ENCODE measurements at regions not wholly inside any gene's neighbourhood (a gene's known extent, or its start where the extent isn't known, plus 50 kb on each side); places are given as distances from the start of the nearest gene placed in this dataset.

DNA sequence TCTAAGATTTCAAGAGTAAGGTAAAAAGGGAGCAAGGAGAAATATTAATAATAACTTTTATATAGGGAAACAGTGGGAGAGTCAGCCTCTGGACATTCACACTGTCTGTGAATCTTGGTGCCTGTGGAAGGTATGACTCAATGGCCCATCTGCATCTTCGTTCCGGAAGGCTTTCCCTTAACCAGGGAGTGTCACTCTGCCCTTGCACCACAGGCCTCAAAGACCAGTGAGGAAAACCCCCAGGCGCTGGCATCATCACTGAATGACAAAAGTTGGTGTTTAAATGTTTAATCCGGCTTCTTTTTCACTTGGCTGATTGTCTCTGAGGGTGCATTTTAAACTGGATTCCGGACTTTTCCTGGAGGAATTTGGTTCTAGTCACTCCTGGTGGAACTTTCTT lies 522.4 kb upstream of the TLE4 start:
- Histone ChIP-seq H4K91ac (ENCODE audit: low read length) (no peak overlapping the region), H3K4ac (ENCODE audit: low read depth in 1 of 2, low read length in 2 of 2) (no peak overlapping the region), H3K27ac (ENCODE audit: low read length, poor library complexity, severe bottlenecking) (no peak overlapping the region), H3K18ac (ENCODE audit: low read depth in 1 of 2, low read length in 2 of 2) (no peak overlapping the region), H3K4me1 (ENCODE audit: control insufficient read depth, insufficient read depth, low read depth, low read length) (no peaks in the 10 kb centered on the region), H3K14ac (ENCODE audit: low read length in 2 of 2) (no peak overlapping the region), H2BK5ac (ENCODE audit: low read depth, low read length, poor library complexity, severe bottlenecking) (no peak overlapping the region), H4K8ac (ENCODE audit: low read length) (no peak overlapping the region), H3K9ac (ENCODE audit: low read length) (no peak overlapping the region), H2BK15ac (ENCODE audit: low read depth, poor library complexity, severe bottlenecking) (no peak overlapping the region), H3K4me2 (ENCODE audit: low read length, poor library complexity, severe bottlenecking) (no peak overlapping the region), H2AFZ (ENCODE audit: low read depth, low read length) (no peak overlapping the region), H3K23ac (ENCODE audit: low read length in 2 of 2) (no peak overlapping the region), H3K4me3 (ENCODE audit: insufficient read depth in 1 of 2, low read depth in 1 of 2, low read length in 2 of 2) (no peak overlapping the region), H3K36me3 (ENCODE audit: control insufficient read depth in 1 of 2, insufficient read depth in 2 of 2, low read depth in 1 of 2, low read length in 2 of 2) (no peaks in the 10 kb centered on the region), H3K9me3 (ENCODE audit: control insufficient read depth, low read length) (no peaks in the 10 kb centered on the region), H2BK120ac (ENCODE audit: low read depth, low read length) (no peak overlapping the region), H2AK5ac (ENCODE audit: low read length, severe bottlenecking) (no peak overlapping the region), H3K27me3 (ENCODE audit: control insufficient read depth in 1 of 2, insufficient read depth in 1 of 2, low read length in 2 of 2) (no peaks in the 10 kb centered on the region), H2BK12ac (ENCODE audit: low read length in 2 of 2) (no peak overlapping the region), H3K79me1 (replicated peaks; ENCODE audit: low read length, poor library complexity, severe bottlenecking) (no peaks in the 10 kb centered on the region)
- no peak for DNase-seq
- 89% methylated on average over 4 of the region's 5 CpGs for WGBS

DNA sequence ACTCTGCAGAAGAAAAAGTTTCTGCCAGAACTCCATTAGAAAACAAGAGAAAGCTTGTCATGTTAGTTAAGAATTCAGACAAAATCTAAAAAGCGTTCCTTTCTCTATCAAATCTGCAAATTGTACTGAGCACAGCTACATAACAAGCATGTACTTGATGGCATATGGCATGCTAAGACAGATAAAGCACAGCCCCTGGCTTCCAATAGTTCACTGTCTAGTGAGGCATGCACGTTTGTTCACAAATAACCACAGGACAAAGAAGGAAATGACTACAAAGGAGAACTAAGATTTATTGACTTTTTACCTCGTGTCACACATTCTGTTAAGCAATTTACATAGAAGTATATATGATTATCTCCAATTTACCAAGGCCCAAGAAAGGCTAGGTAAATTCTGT lies 518.2 kb upstream of the TLE4 start:
- peak overlapping the region in 1 of 2 experiments; percentile 59 for H3K18ac ChIP-seq (ENCODE audit: low read depth in 1 of 2, low read length in 2 of 2)
- H3K79me1 ChIP-seq (replicated peaks; ENCODE audit: low read length, poor library complexity, severe bottlenecking): no peaks in the 10 kb centered on the region
- H3K4me1 ChIP-seq (ENCODE audit: control insufficient read depth, insufficient read depth, low read depth, low read length): no peaks in the 10 kb centered on the region
- H3K9me3 ChIP-seq (ENCODE audit: control insufficient read depth, low read length): no peaks in the 10 kb centered on the region
- H2BK15ac ChIP-seq (ENCODE audit: low read depth, poor library complexity, severe bottlenecking): no peak overlapping the region
- H2AK5ac ChIP-seq (ENCODE audit: low read length, severe bottlenecking): no peak overlapping the region
- WGBS: 95% methylated on average over 1 of the region's 3 CpGs
- H3K9ac ChIP-seq (ENCODE audit: low read length): no peak overlapping the region
- H3K4me3 ChIP-seq (ENCODE audit: insufficient read depth in 1 of 2, low read depth in 1 of 2, low read length in 2 of 2): no peak overlapping the region
- no peak overlapping the region for H2BK5ac ChIP-seq (ENCODE audit: low read depth, low read length, poor library complexity, severe bottlenecking)
- H3K4me2 ChIP-seq (ENCODE audit: low read length, poor library complexity, severe bottlenecking): no peak overlapping the region
- H3K27ac ChIP-seq (ENCODE audit: low read length, poor library complexity, severe bottlenecking): no peak overlapping the region
- no peak overlapping the region for H2AFZ ChIP-seq (ENCODE audit: low read depth, low read length)
- no peaks in the 10 kb centered on the region for H3K27me3 ChIP-seq (ENCODE audit: control insufficient read depth in 1 of 2, insufficient read depth in 1 of 2, low read length in 2 of 2)
- no peak overlapping the region for H2BK12ac ChIP-seq (ENCODE audit: low read length in 2 of 2)
- H4K91ac ChIP-seq (ENCODE audit: low read length): no peak overlapping the region
- peak; percentile 8 for DNase-seq
- no peak overlapping the region for H3K4ac ChIP-seq (ENCODE audit: low read depth in 1 of 2, low read length in 2 of 2)
- no peak overlapping the region for H4K8ac ChIP-seq (ENCODE audit: low read length)
- no peak overlapping the region for H3K23ac ChIP-seq (ENCODE audit: low read length in 2 of 2)
- no peak overlapping the region for H3K14ac ChIP-seq (ENCODE audit: low read length in 2 of 2)
- no peaks in the 10 kb centered on the region for H3K36me3 ChIP-seq (ENCODE audit: control insufficient read depth in 1 of 2, insufficient read depth in 2 of 2, low read depth in 1 of 2, low read length in 2 of 2)
- no peak overlapping the region for H2BK120ac ChIP-seq (ENCODE audit: low read depth, low read length)

DNA sequence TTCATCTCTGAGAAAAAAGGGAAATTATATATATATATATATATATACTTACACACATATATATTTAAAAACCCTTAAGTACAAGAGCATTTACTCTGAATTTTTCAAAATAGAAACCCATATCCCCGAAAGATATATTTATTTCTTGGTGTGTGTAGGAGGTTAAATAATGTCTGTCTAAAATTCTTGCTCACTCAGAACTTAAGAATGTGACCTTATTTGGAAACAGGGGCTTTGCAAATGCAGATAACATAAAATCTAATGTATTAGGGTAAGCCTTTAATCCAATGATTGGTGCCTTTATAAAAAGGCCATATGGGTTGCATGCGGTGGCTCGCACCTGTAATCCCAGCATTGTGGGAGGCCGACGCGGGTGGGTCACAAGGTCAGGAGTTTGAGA lies 517.3 kb upstream of the TLE4 start:
- Histone ChIP-seq H3K79me1 (replicated peaks; ENCODE audit: low read length, poor library complexity, severe bottlenecking) (no peaks in the 10 kb centered on the region), H3K9me3 (ENCODE audit: control insufficient read depth, low read length) (no peaks in the 10 kb centered on the region), H3K4me3 (ENCODE audit: insufficient read depth in 1 of 2, low read depth in 1 of 2, low read length in 2 of 2) (no peak overlapping the region), H3K4me2 (ENCODE audit: low read length, poor library complexity, severe bottlenecking) (no peak overlapping the region), H3K9ac (ENCODE audit: low read length) (no peak overlapping the region), H2BK5ac (ENCODE audit: low read depth, low read length, poor library complexity, severe bottlenecking) (no peak overlapping the region), H2AK5ac (ENCODE audit: low read length, severe bottlenecking) (no peak overlapping the region), H3K4ac (ENCODE audit: low read depth in 1 of 2, low read length in 2 of 2) (no peak overlapping the region), H3K36me3 (ENCODE audit: control insufficient read depth in 1 of 2, insufficient read depth in 2 of 2, low read depth in 1 of 2, low read length in 2 of 2) (no peaks in the 10 kb centered on the region), H2BK12ac (ENCODE audit: low read length in 2 of 2) (no peak overlapping the region), H4K8ac (ENCODE audit: low read length) (no peak overlapping the region), H3K27me3 (ENCODE audit: control insufficient read depth in 1 of 2, insufficient read depth in 1 of 2, low read length in 2 of 2) (no peaks in the 10 kb centered on the region), H2AFZ (ENCODE audit: low read depth, low read length) (no peak overlapping the region), H4K91ac (ENCODE audit: low read length) (no peak overlapping the region), H3K4me1 (ENCODE audit: control insufficient read depth, insufficient read depth, low read depth, low read length) (no peaks in the 10 kb centered on the region), H3K23ac (ENCODE audit: low read length in 2 of 2) (no peak overlapping the region), H3K14ac (ENCODE audit: low read length in 2 of 2) (no peak overlapping the region), H2BK15ac (ENCODE audit: low read depth, poor library complexity, severe bottlenecking) (no peak overlapping the region), H3K27ac (ENCODE audit: low read length, poor library complexity, severe bottlenecking) (no peak overlapping the region), H3K18ac (ENCODE audit: low read depth in 1 of 2, low read length in 2 of 2) (no peak overlapping the region), H2BK120ac (ENCODE audit: low read depth, low read length) (no peak overlapping the region)
- WGBS: 97% methylated on average over 5 of the region's 6 CpGs
- no peak for DNase-seq

GRCh38 chr9:79056041-79056440 lies 515.7 kb upstream of the TLE4 start:
- no peaks in the 10 kb centered on the region for H3K36me3 ChIP-seq (ENCODE audit: control insufficient read depth in 1 of 2, insufficient read depth in 2 of 2, low read depth in 1 of 2, low read length in 2 of 2)
- H4K91ac ChIP-seq (ENCODE audit: low read length): no peak overlapping the region
- H2BK5ac ChIP-seq (ENCODE audit: low read depth, low read length, poor library complexity, severe bottlenecking): no peak overlapping the region
- no peak overlapping the region for H2AK5ac ChIP-seq (ENCODE audit: low read length, severe bottlenecking)
- H3K9ac ChIP-seq (ENCODE audit: low read length): no peak overlapping the region
- H3K9me3 ChIP-seq (ENCODE audit: control insufficient read depth, low read length): no peaks in the 10 kb centered on the region
- H3K4me1 ChIP-seq (ENCODE audit: control insufficient read depth, insufficient read depth, low read depth, low read length): no peaks in the 10 kb centered on the region
- no peak overlapping the region for H3K4me3 ChIP-seq (ENCODE audit: insufficient read depth in 1 of 2, low read depth in 1 of 2, low read length in 2 of 2)
- no peak overlapping the region for H3K14ac ChIP-seq (ENCODE audit: low read length in 2 of 2)
- no peak overlapping the region for H3K4me2 ChIP-seq (ENCODE audit: low read length, poor library complexity, severe bottlenecking)
- H3K23ac ChIP-seq (ENCODE audit: low read length in 2 of 2): no peak overlapping the region
- H2BK12ac ChIP-seq (ENCODE audit: low read length in 2 of 2): no peak overlapping the region
- H3K4ac ChIP-seq (ENCODE audit: low read depth in 1 of 2, low read length in 2 of 2): no peak overlapping the region
- no peak overlapping the region for H2BK15ac ChIP-seq (ENCODE audit: low read depth, poor library complexity, severe bottlenecking)
- WGBS: 99% methylated on average over 4 of the region's 5 CpGs
- H2BK120ac ChIP-seq (ENCODE audit: low read depth, low read length): no peak overlapping the region
- no peak overlapping the region for H3K18ac ChIP-seq (ENCODE audit: low read depth in 1 of 2, low read length in 2 of 2)
- H3K27ac ChIP-seq (ENCODE audit: low read length, poor library complexity, severe bottlenecking): no peak overlapping the region
- H4K8ac ChIP-seq (ENCODE audit: low read length): no peak overlapping the region
- no peaks in the 10 kb centered on the region for H3K79me1 ChIP-seq (replicated peaks; ENCODE audit: low read length, poor library complexity, severe bottlenecking)
- no peaks in the 10 kb centered on the region for H3K27me3 ChIP-seq (ENCODE audit: control insufficient read depth in 1 of 2, insufficient read depth in 1 of 2, low read length in 2 of 2)
- no peak for DNase-seq
- no peak overlapping the region for H2AFZ ChIP-seq (ENCODE audit: low read depth, low read length)
